ENCODE measurements at regions not wholly inside any gene's neighbourhood (a gene's known extent, or its start where the extent isn't known, plus 50 kb on each side); places are given as distances from the start of the nearest gene placed in this dataset.

- no peak for TF ChIP-seq NKRF (conservative IDR thresholded peaks at IDR 0.05)
Measured at GRCh38 chr16:86727131-86727530, 148.8 kb downstream of the FOXL1 start (continued).

GRCh38 chr16:86727632-86728031 is 149.3 kb downstream of the FOXL1 start:
- no peaks in the 10 kb centered on the region for H3K9me3 ChIP-seq (replicated peaks; ENCODE audit: control insufficient read depth, insufficient read depth, low read length)
- H3K9ac ChIP-seq (ENCODE audit: control insufficient read depth, insufficient read depth, low read length) = no peak overlapping the region
- no peaks in the 10 kb centered on the region for H3K4me1 ChIP-seq (ENCODE audit: control insufficient read depth, insufficient read depth, low read length)
- FAIRE-seq (no peak), DNase-seq (ENCODE audit: low read depth, low spot score) (no peak), ATAC-seq (no peak)
- POLR2A ChIA-PET = no interaction called here
- intact Hi-C loops (cut with micrococcal nuclease; ENCODE audit: unreplicated experiment) = no loop called here
- no peak overlapping the region for H2AFZ ChIP-seq (ENCODE audit: control insufficient read depth, low read depth, low read length)
- CTCF ChIA-PET = no interaction called here
- H3K4me2 ChIP-seq (ENCODE audit: control insufficient read depth, insufficient read depth) = no peak overlapping the region
- no peaks in the 10 kb centered on the region for H4K20me1 ChIP-seq (ENCODE audit: control insufficient read depth, insufficient read depth)
- in situ Hi-C loops (cut with MboI) = no loop called here
- H3K79me2 ChIP-seq (ENCODE audit: control insufficient read depth, insufficient read depth, low read length) = no peaks in the 10 kb centered on the region
- no peak overlapping the region for H3K27ac ChIP-seq (ENCODE audit: control insufficient read depth, insufficient read depth)
- SMC1A ChIA-PET (ENCODE audit: uncharacterized antibody, unreplicated experiment) = no interaction called here
- no TSS peak for BruUV-seq (replicated peaks)
- RAD21 ChIA-PET (ENCODE audit: unreplicated experiment) = no interaction called here
- H3K36me3 ChIP-seq (ENCODE audit: control insufficient read depth in 2 of 2, insufficient read depth in 2 of 2, low read length in 1 of 2) = no peaks in the 10 kb centered on the region
- WGBS (ENCODE audit: insufficient coverage, insufficient replicate concordance, low lambda C conversion rate, missing lambda C conversion rate) = 36% methylated on average over 4 of the region's 4 CpGs
- H3K27me3 ChIP-seq (replicated peaks in 1 of 2; ENCODE audit: control insufficient read depth in 2 of 2, insufficient read depth in 2 of 2, low read length in 1 of 2) = no peaks in the 10 kb centered on the region; a peak in 1 of 4 replicates
- no peak overlapping the region for H3K4me3 ChIP-seq
- TF ChIP-seq HCFC1 (IDR thresholded peaks at IDR 0.05; ENCODE audit: low read length) (no peak), NFIC (IDR thresholded peaks at IDR 0.05; ENCODE audit: low read depth, low read length) (no peak), JUND (IDR thresholded peaks at IDR 0.05; ENCODE audit: low read depth, low read length) (no peak), STAT3 (IDR thresholded peaks at IDR 0.05; ENCODE audit: low read depth, low read length) (no peak)

- ChIA-PET SMC1A (ENCODE audit: uncharacterized antibody, unreplicated experiment) (no interaction called here), CTCF (no interaction called here), RAD21 (ENCODE audit: unreplicated experiment) (no interaction called here), POLR2A (no interaction called here)
- H3K27ac ChIP-seq (ENCODE audit: control insufficient read depth, insufficient read depth) = no peak overlapping the region
- H3K36me3 ChIP-seq (ENCODE audit: control insufficient read depth in 2 of 2, insufficient read depth in 2 of 2, low read length in 1 of 2) = no peaks in the 10 kb centered on the region
- ATAC-seq (no peak), DNase-seq (ENCODE audit: low read depth, low spot score) (no peak), FAIRE-seq (no peak)
- no peaks in the 10 kb centered on the region for H3K79me2 ChIP-seq (ENCODE audit: control insufficient read depth, insufficient read depth, low read length)
- no TSS peak for BruUV-seq (replicated peaks)
- no peak overlapping the region for H3K4me2 ChIP-seq (ENCODE audit: control insufficient read depth, insufficient read depth)
- no peak for TF ChIP-seq YBX1 (IDR thresholded peaks at IDR 0.05)
- TF ChIP-seq ZNF217 (IDR thresholded peaks at IDR 0.05) = no peak
- no peak for TF ChIP-seq ETV6 (conservative IDR thresholded peaks at IDR 0.05 in 1 of 2, IDR thresholded peaks at IDR 0.05 in 1 of 2; ENCODE audit: borderline replicate concordance in 1 of 2, low read depth in 1 of 2)
- TF ChIP-seq ZNF384 (IDR thresholded peaks at IDR 0.05; ENCODE audit: borderline replicate concordance, low read depth, low read length) = no peak
- no peak for TF ChIP-seq POU2F2 (IDR thresholded peaks at IDR 0.05; ENCODE audit: borderline replicate concordance, low read depth, low read length)
- TF ChIP-seq NR2C1 (IDR thresholded peaks at IDR 0.05) = no peak
- no peak overlapping the region for H2AFZ ChIP-seq (ENCODE audit: control insufficient read depth, low read depth, low read length)
- intact Hi-C loops (cut with micrococcal nuclease; ENCODE audit: unreplicated experiment) = no loop called here
- H3K27me3 ChIP-seq (replicated peaks in 1 of 2; ENCODE audit: control insufficient read depth in 2 of 2, insufficient read depth in 2 of 2, low read length in 1 of 2) = peaks cover 0 to 1% of the 10 kb centered on the region in 2 experiments; a peak in 2 of 4 replicates
- H4K20me1 ChIP-seq (ENCODE audit: control insufficient read depth, insufficient read depth) = no peaks in the 10 kb centered on the region
- in situ Hi-C loops (cut with MboI) = no loop called here
- no peaks in the 10 kb centered on the region for H3K4me1 ChIP-seq (ENCODE audit: control insufficient read depth, insufficient read depth, low read length)
- no peak overlapping the region for H3K9ac ChIP-seq (ENCODE audit: control insufficient read depth, insufficient read depth, low read length)
- H3K9me3 ChIP-seq (replicated peaks; ENCODE audit: control insufficient read depth, insufficient read depth, low read length) = no peaks in the 10 kb centered on the region
- no peak overlapping the region for H3K4me3 ChIP-seq
- 18% methylated on average over 8 of the region's 8 CpGs for WGBS (ENCODE audit: insufficient coverage, insufficient replicate concordance, low lambda C conversion rate, missing lambda C conversion rate)
Measured at GRCh38 chr16:86729686-86730085, 151.3 kb downstream of the FOXL1 start.
